ENCODE measurements at regions not wholly inside any gene's neighbourhood (a gene's known extent, or its start where the extent isn't known, plus 50 kb on each side); places are given as distances from the start of the nearest gene placed in this dataset.

DNA sequence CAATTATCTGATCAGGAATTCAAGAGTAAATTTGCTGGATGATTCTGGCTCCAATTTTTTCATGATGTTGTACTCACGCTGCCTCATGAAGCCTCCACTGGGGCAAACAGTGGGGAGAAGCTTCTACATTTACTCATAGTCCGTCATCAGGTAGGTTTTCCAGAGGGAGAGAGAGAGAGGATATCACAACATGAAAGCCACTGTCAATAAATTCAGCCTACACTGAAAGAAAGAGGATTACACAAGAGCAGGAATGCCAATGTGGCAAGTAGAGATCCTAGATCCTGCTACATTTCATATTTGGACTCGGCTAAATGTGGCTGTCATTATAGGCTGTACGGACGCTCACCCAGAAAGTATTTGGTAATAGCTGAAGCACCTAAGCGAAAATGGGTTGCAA lies 819.9 kb downstream of the BRINP3 start:
- TF ChIP-seq CTCF (IDR thresholded peaks at IDR 0.05) (no peak), POLR2A (IDR thresholded peaks at IDR 0.05) (no peak)

Measured in esophagus squamous epithelium (tissue), 4 donors.